Neural crest cell (in vitro differentiated cells): ENCODE measurements at regions not wholly inside any gene's neighbourhood (a gene's known extent, or its start where the extent isn't known, plus 50 kb on each side); places are given as distances from the start of the nearest gene placed in this dataset.

ENCODE experiments used
- DNase-seq: peaks from one replicate; pipeline ENCODE4 v3.0.0; 2021; ENCODE audit warnings: low read depth, mixed read lengths, low spot score
- H3K27ac Mint-ChIP-seq: one replicate; pipeline ENCODE4 v1.8.0; 2021; ENCODE audit warnings: mild to moderate bottlenecking, mixed read lengths; ENCODE audit not compliant: unreplicated experiment
- H3K27me3 Mint-ChIP-seq: 2 replicates; pipeline ENCODE4 v1.8.0; 2021; ENCODE audit warnings: low read depth, mild to moderate bottlenecking, mixed read lengths
- H3K36me3 Mint-ChIP-seq: 2 replicates; pipeline ENCODE4 v1.8.0; 2021; ENCODE audit warnings: low read depth, mild to moderate bottlenecking, mixed read lengths
- H3K4me1 Mint-ChIP-seq: 2 replicates; pipeline ENCODE4 v1.8.0; 2021; ENCODE audit warnings: mixed read lengths
- H3K4me3 Mint-ChIP-seq: one replicate; pipeline ENCODE4 v1.8.0; 2021; ENCODE audit warnings: mild to moderate bottlenecking, mixed read lengths
- H3K9me3 Mint-ChIP-seq: 2 replicates; pipeline ENCODE4 v1.8.0; 2021; ENCODE audit warnings: mixed read lengths
- TF ChIP-seq, protein P1 (sequence below): fragments of 200-600 bp; sonication (generic); conservative IDR thresholded peaks from 2 replicates; pipeline ENCODE4 v1.5.0; 2021; ENCODE audit warnings: antibody characterized with exemption, mild to moderate bottlenecking

DNA sequence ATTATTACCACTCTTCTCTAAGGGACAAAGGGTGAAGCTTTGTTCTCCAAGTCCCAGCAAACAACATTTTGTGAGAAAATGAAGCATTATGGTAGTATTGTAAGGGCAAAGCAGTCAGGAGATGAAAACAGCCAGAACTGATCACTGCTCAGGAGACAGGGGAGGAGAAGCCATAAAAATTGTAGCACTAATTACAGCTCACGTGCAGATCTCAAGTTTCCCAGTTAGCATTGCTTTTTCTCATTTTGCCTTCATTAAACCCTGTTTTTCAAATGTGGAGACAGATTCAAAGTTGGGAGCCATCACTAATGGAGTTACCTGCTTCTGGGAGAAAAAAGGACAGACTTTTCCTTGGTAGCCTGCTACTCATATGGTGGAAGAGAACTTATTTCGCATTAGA, 210.9 kb upstream of the PDE10A start:
- H3K4me3 Mint-ChIP-seq: no peak overlapping the region
- no peak overlapping the region for H3K27ac Mint-ChIP-seq
- DNase-seq: no peak
- peaks cover 28% of the 10 kb centered on the region for H3K4me1 Mint-ChIP-seq
- TF ChIP-seq, protein P1, sequence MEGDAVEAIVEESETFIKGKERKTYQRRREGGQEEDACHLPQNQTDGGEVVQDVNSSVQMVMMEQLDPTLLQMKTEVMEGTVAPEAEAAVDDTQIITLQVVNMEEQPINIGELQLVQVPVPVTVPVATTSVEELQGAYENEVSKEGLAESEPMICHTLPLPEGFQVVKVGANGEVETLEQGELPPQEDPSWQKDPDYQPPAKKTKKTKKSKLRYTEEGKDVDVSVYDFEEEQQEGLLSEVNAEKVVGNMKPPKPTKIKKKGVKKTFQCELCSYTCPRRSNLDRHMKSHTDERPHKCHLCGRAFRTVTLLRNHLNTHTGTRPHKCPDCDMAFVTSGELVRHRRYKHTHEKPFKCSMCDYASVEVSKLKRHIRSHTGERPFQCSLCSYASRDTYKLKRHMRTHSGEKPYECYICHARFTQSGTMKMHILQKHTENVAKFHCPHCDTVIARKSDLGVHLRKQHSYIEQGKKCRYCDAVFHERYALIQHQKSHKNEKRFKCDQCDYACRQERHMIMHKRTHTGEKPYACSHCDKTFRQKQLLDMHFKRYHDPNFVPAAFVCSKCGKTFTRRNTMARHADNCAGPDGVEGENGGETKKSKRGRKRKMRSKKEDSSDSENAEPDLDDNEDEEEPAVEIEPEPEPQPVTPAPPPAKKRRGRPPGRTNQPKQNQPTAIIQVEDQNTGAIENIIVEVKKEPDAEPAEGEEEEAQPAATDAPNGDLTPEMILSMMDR: no peak
- peaks cover 7% of the 10 kb centered on the region for H3K36me3 Mint-ChIP-seq
- H3K9me3 Mint-ChIP-seq: peaks cover 18% of the 10 kb centered on the region
- peaks cover 5% of the 10 kb centered on the region for H3K27me3 Mint-ChIP-seq

DNA sequence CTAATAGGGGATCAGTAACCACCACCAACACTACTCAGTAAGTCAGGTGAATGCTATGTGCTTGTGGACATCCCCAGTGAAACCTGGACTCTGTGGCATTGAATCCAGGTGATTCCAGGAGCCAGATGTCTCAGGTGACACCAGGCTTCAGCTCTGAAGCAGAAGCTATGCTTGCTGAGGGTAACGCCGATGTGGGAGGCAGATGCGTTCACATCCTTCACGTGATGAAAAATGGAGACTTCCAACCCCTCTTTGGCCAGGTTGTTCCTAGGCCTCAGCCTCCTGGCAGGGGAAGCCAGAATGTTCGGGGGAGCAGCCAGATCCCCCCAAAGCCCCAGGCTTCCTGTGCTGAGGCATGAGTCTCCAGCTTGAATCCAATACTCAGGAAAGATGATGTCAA, 209.8 kb upstream of the PDE10A start:
- H3K36me3 Mint-ChIP-seq: peaks cover 7% of the 10 kb centered on the region
- H3K9me3 Mint-ChIP-seq: peaks cover 14% of the 10 kb centered on the region
- no peak overlapping the region for H3K4me3 Mint-ChIP-seq
- DNase-seq: no peak
- no peak overlapping the region for H3K27ac Mint-ChIP-seq
- TF ChIP-seq, protein P1: no peak
- peaks cover 5% of the 10 kb centered on the region for H3K27me3 Mint-ChIP-seq
- H3K4me1 Mint-ChIP-seq: peaks cover 28% of the 10 kb centered on the region

DNA sequence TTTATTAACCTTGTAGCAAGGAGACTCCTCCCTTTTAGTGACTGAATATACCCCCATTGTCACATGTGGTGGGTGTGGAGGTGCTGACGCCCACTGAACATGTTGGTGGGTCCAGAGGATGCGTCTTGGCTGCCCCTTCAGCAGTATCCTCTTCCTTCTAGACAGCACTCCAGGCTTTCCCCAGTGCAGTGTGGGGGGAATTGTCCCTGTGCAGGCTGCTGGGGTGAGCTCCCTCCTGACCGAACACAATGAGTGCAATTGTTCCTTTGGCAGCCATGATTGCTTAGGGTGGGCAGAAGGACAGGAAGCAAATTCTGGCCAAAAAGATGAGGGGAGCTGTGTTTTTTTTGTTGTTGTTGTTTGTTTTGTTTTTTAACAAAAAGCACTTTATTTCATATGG, 209.3 kb upstream of the PDE10A start:
- Mint-ChIP-seq H3K4me3 (no peak overlapping the region), H3K27ac (peak overlapping the region; percentile 25), H3K4me1 (peaks cover 27% of the 10 kb centered on the region), H3K36me3 (peaks cover 7% of the 10 kb centered on the region), H3K9me3 (peaks cover 17% of the 10 kb centered on the region), H3K27me3 (peaks cover 5% of the 10 kb centered on the region)
- peak; percentile 25 for DNase-seq
- TF ChIP-seq, protein P1: no peak

DNA sequence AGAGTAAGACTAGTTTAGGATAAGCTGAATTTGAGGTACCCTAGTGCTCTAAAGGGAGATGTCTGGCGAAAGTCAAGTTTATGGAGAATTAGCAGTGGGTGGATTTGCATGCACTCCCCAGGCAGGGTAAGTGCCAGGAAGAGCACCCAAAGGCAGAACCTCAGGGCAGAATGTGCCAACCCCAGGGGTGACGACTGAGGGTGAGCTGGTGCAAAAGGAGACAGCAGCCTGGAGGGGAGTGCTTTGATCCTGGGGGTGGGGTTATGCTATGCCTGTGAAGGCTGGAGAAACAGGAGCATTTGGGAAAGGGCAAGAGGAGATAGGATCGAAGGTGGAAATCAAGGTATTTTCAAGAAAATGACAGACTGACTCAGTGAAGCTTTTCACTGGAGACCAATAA, 208.5 kb upstream of the PDE10A start:
- peaks cover 24% of the 10 kb centered on the region for H3K4me1 Mint-ChIP-seq

DNA sequence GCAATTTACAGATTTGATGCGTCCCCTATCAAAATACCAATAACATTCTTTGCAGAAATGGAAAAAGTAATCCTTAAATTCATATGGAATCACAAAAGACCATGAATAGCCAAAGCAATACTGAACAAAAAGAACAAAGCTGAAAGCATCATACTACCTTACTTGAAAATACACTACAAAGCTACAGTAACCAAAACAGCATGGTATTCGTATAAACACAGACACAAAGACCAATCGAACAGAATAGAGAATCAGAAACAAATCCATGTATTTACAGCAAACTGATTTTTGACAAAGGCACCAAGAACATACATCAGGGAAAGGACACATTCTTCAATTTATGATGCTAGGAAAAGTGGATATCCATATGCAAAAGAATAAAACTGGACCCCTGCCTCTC, 206.5 kb upstream of the PDE10A start:
- no peak overlapping the region for H3K27ac Mint-ChIP-seq
- no peak for DNase-seq
- H3K9me3 Mint-ChIP-seq: peaks cover 23% of the 10 kb centered on the region
- TF ChIP-seq, protein P1: no peak
- H3K4me1 Mint-ChIP-seq: peaks cover 24% of the 10 kb centered on the region
- H3K27me3 Mint-ChIP-seq: no peaks in the 10 kb centered on the region
- peaks cover 7% of the 10 kb centered on the region for H3K36me3 Mint-ChIP-seq
- H3K4me3 Mint-ChIP-seq: no peak overlapping the region

More for the DNA sequence above, 208.5 kb upstream of the PDE10A start:
- peaks cover 19% of the 10 kb centered on the region for H3K9me3 Mint-ChIP-seq
- H3K36me3 Mint-ChIP-seq: peaks cover 7% of the 10 kb centered on the region
- H3K27me3 Mint-ChIP-seq: peaks cover 3% of the 10 kb centered on the region
- TF ChIP-seq, protein P1: no peak
- no peak overlapping the region for H3K4me3 Mint-ChIP-seq
- no peak for DNase-seq
- no peak overlapping the region for H3K27ac Mint-ChIP-seq

DNA sequence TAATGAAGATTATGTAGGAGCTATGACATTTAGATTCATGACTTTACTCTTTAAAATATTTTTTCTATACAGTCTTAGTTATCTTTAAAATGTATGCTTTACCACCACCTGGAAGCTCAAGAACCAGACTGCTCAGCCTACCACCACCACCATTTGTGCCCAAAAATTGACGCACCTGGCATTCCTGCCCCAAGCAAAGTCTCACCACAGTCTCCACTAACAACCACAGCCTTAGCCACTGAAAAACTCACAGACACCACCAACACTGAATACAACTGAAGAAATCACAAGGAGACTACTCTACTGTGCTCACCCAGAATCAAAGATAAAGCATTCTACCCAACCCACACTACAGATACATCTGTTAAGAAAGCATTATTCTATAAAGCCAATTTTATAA, 201.9 kb upstream of the PDE10A start:
- Mint-ChIP-seq H3K27me3 (no peaks in the 10 kb centered on the region), H3K9me3 (peaks cover 18% of the 10 kb centered on the region), H3K27ac (no peak overlapping the region), H3K4me1 (no peaks in the 10 kb centered on the region), H3K36me3 (peaks cover 4% of the 10 kb centered on the region), H3K4me3 (no peak overlapping the region)
- TF ChIP-seq, protein P1: no peak
- no peak for DNase-seq
